IgD-negative memory B cell (primary cell): ENCODE measurements at regions not wholly inside any gene's neighbourhood (a gene's known extent, or its start where the extent isn't known, plus 50 kb on each side); places are given as distances from the start of the nearest gene placed in this dataset.

Source experiments
- H3K27ac Mint-ChIP-seq, 3 donors: one replicate each; pipeline ENCODE4 v1.8.0; 2020 to 2022; ENCODE audit warnings: mild to moderate bottlenecking in 3 of 3, mixed read lengths in 3 of 3, moderate library complexity in 1 of 3
- H3K27me3 Mint-ChIP-seq: one replicate; pipeline ENCODE4 v1.8.0; 2021; ENCODE audit warnings: mixed read lengths
- H3K36me3 Mint-ChIP-seq: one replicate; pipeline ENCODE4 v1.8.0; 2020; ENCODE audit warnings: mild to moderate bottlenecking, mixed read lengths
- H3K4me1 Mint-ChIP-seq, 3 donors: one replicate each; pipeline ENCODE4 v1.8.0; 2020 to 2022; ENCODE audit warnings: mixed read lengths in 3 of 3, mild to moderate bottlenecking in 1 of 3
- H3K4me3 Mint-ChIP-seq, 4 donors: one replicate each; pipeline ENCODE4 v1.8.0; 2020 to 2022; ENCODE audit warnings: mild to moderate bottlenecking in 4 of 4, mixed read lengths in 4 of 4, moderate library complexity in 3 of 4
- H3K9me3 Mint-ChIP-seq, 3 donors: one replicate each; pipeline ENCODE4 v1.8.0; 2020 to 2021; ENCODE audit warnings: mixed read lengths in 3 of 3, mild to moderate bottlenecking in 1 of 3

DNA sequence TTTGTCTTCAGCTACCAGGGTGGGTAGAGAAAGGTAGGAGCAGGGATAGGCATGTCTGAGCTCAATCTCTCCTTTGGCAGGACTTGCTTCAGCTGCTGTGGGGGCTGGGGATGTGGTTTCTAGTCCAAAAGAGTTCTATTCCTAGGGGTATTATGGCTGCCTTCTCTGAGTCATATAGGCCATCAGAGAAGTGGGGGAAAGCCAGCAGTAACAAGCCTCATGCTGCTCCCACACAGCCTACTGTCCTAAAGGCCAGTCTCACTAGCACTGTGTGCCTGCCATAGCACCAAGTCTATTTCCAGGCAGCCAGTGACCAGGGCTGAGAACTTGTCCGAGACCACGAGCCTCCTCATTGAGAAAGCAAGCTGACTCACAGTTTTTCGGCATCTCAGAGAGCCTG, 270.6 kb downstream of the DCAF12L2 start:
- Mint-ChIP-seq H3K9me3 (peaks cover 0 to 17% (median 4%) of the 10 kb centered on the region in 3 donors), H3K4me3 (no peak overlapping the region), H3K27me3 (no peaks in the 10 kb centered on the region), H3K27ac (no peak overlapping the region), H3K36me3 (no peaks in the 10 kb centered on the region), H3K4me1 (no peaks in the 10 kb centered on the region)

DNA sequence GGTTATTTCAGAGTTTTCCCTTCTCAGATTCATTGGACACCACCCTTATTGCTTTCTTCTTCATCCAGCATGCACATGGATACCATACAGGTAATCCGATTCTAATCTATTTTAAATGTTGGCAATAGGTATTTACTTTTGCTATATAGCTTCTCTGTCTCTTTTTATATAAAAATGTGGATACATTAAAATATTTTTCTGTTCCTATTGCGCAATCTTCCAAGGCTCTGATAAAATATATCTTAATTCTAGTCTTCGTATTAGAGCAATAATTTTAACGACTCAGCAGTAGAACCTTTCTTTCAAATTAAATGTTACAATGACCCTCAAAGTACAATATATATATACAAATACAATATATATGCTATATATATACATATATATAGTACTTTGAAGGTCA, 239.8 kb downstream of the DCAF12L2 start:
- H3K4me3 Mint-ChIP-seq, result no peak overlapping the region
- no peaks in the 10 kb centered on the region for H3K27me3 Mint-ChIP-seq
- no peak overlapping the region for H3K27ac Mint-ChIP-seq
- H3K36me3 Mint-ChIP-seq, result no peaks in the 10 kb centered on the region
- peaks cover 0 to 5% (median 0%) of the 10 kb centered on the region in 3 donors for H3K9me3 Mint-ChIP-seq
- no peaks in the 10 kb centered on the region for H3K4me1 Mint-ChIP-seq

DNA sequence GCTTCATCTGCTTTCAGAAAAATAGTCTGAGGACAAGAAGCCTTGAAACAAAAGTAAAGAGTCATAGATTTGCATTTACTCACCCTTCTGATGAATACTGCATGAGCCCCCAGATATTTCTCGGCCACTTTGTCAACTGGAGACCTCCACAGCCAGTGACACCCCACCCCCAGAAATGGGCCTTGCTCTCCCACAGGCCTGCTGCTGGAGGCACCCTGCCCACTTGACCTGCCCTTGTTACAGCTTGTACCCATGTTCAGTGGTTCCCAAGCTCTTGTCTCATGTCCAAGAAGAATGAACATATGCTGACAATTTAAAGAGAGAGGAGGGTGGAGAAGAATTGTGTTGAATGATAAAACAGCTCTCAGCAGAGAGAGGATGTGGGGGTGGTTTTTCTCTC, 225.1 kb downstream of the DCAF12L2 start:
- Mint-ChIP-seq H3K4me1 (no peaks in the 10 kb centered on the region), H3K36me3 (no peaks in the 10 kb centered on the region)

DNA sequence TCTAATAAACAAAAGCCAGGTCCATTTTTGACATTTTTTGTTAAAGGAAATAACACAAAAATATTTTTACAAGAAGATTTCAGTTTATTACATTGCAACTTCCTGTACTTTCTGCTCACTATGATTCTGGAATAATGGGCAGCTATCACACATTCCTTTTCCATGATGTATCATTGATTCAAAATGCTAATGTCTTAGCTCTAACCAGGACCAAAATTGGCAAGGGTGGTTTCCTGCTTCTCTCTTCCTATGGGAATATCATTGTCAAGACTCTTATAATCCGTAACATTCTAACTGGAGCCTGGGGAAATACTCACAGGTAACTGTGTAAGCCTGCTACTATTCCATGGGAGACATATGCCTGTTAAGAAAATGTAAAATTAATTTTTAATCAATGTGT, 218.6 kb downstream of the DCAF12L2 start:
- Mint-ChIP-seq H3K4me1 (no peaks in the 10 kb centered on the region), H3K27me3 (no peaks in the 10 kb centered on the region), H3K27ac (no peak overlapping the region), H3K9me3 (peaks cover 0 to 5% (median 3%) of the 10 kb centered on the region in 3 donors), H3K4me3 (no peak overlapping the region), H3K36me3 (no peaks in the 10 kb centered on the region)

More for the DNA sequence above, 225.1 kb downstream of the DCAF12L2 start:
- H3K27me3 Mint-ChIP-seq, result no peaks in the 10 kb centered on the region
- H3K27ac Mint-ChIP-seq, result no peak overlapping the region
- no peak overlapping the region for H3K4me3 Mint-ChIP-seq
- peaks cover 1 to 8% (median 2%) of the 10 kb centered on the region in 3 donors for H3K9me3 Mint-ChIP-seq

DNA sequence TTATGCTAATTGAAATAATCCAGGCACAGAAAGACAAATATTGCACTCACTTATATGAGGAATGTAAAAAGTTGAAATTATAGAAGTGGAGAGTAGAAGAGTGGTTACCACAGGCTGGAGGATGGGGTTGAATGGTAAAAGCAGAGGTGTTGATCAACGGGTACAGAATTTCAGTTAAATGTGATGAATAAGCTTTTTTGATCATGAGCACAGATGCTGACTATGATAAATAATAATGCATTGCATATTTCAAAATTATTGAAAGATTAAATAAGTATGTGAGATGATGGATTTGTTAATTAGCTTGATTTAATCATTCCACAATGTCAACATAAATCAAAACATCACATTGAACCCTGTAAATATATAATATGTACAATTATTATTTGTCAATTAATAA, 213.1 kb downstream of the DCAF12L2 start:
- Mint-ChIP-seq H3K27ac (no peak overlapping the region), H3K27me3 (no peaks in the 10 kb centered on the region), H3K4me3 (no peak overlapping the region), H3K36me3 (no peaks in the 10 kb centered on the region), H3K9me3 (peaks cover 0 to 5% (median 2%) of the 10 kb centered on the region in 3 donors), H3K4me1 (no peaks in the 10 kb centered on the region)

DNA sequence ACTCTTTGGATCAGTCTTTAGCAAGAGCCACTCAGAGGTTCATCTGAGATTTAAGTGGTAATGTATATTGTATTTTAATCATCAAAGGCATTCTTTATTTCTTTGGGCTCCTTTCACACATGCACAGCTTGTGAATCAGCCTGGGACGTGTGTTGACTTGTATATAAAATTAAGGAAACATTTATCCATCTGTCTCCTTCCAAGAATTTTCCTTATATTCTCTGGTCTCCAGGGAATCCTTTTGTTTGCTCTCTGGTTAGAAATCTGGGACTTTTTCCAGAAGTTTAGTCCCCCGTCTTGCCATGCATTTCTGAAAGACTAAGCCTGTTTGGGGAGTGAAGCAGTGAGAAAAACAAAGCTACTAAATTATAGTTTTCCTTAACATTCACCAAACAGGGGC, 212.3 kb downstream of the DCAF12L2 start:
- Mint-ChIP-seq H3K4me3 (no peak overlapping the region), H3K4me1 (no peaks in the 10 kb centered on the region), H3K36me3 (no peaks in the 10 kb centered on the region), H3K9me3 (peaks cover 0 to 5% (median 2%) of the 10 kb centered on the region in 3 donors), H3K27me3 (no peaks in the 10 kb centered on the region), H3K27ac (no peak overlapping the region)

DNA sequence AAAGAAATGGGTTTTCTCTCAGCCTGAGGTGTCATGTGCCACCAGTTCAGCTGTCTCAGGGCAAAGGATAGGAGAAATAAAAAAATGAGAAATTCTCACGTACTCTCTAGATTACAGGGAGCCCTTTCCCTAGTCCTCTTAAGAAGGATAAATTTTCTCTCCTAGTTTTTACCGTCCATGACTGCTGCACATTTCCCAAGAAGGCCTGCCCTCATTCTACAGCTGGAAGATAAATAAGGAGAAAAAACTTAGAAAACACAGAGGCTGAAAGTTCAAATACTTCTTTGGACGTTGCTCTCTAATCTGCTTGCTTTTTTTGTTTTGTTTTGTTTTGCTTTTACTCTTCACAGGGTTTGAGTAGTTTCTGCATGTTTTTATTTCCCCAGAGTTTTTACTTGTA, 211.9 kb downstream of the DCAF12L2 start:
- H3K36me3 Mint-ChIP-seq, result no peaks in the 10 kb centered on the region

DNA sequence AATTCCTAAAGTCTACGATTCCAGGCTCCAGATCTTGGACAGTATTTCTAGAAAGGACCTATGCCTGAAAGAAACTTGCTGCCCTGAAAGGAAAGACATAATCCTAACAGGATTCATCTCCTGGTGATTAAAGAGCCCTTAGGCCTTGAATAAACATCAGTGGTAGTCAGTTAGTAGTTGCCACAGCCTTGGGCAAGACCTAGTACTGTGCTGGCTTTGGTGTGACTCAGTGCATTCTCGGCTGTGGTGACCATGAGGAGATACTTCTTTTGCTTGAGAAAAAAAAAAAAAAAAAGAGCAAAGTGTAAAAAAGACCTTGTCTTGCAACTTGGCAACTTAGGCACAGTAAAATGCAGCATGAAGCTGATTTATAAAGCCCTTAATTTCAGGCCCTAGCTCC, 188.2 kb downstream of the DCAF12L2 start:
- Mint-ChIP-seq H3K27ac (no peak overlapping the region), H3K36me3 (no peaks in the 10 kb centered on the region), H3K9me3 (peaks cover 0 to 1% (median 0%) of the 10 kb centered on the region in 3 donors), H3K4me3 (no peak overlapping the region), H3K4me1 (peaks cover 0 to 4% (median 0%) of the 10 kb centered on the region in 3 donors), H3K27me3 (no peaks in the 10 kb centered on the region)

More for the DNA sequence above, 211.9 kb downstream of the DCAF12L2 start:
- H3K27ac Mint-ChIP-seq, result no peak overlapping the region
- H3K9me3 Mint-ChIP-seq, result peaks cover 0 to 5% (median 2%) of the 10 kb centered on the region in 3 donors
- no peak overlapping the region for H3K4me3 Mint-ChIP-seq
- no peaks in the 10 kb centered on the region for H3K27me3 Mint-ChIP-seq
- H3K4me1 Mint-ChIP-seq, result no peaks in the 10 kb centered on the region

DNA sequence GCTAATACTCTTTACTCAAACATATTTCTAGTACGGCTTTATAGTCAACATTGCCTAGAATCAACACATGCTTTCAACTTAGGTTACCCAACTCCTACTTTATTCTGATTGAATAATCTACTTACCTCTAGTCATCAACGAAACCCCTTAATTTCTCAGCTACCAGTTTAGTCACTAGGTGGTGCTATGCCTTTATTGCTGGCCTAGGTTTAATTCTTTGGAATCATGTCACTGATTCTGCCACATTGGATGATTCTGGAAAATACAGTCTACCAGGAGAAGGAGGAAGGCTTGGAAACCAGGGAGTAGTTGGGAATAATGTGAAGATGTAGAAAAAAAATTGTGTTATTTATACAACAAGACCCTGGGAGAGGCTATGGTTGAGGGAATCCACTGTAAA, 167.7 kb downstream of the DCAF12L2 start:
- Mint-ChIP-seq H3K4me1 (no peaks in the 10 kb centered on the region), H3K27me3 (no peaks in the 10 kb centered on the region), H3K27ac (no peak overlapping the region), H3K4me3 (no peak overlapping the region), H3K36me3 (no peaks in the 10 kb centered on the region), H3K9me3 (peaks cover 2 to 5% (median 3%) of the 10 kb centered on the region in 3 donors)

DNA sequence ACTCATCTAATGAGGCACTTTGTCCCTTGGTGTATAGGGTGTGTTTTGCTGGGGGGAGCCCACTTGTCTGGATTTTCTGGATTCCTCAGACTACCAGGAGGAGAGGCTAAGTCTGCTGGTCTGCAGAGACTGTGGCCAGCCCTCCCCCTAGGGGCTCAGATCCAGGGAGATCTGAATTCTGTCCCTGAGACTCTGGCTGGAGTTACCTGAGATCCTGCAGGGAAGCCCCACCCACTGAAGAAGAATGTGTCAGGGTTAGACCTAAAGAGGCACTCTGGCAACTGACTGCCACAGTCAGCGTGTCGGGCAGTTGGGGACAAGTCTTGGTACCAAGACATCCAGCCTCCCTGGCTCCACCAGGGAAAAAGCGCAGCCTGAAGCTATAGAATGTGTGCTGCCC, 138.9 kb downstream of the DCAF12L2 start:
- Mint-ChIP-seq H3K9me3 (peaks cover 0 to 13% (median 8%) of the 10 kb centered on the region in 3 donors), H3K27ac (peak overlapping the region in 1 of 3 donors; percentile 53), H3K27me3 (no peaks in the 10 kb centered on the region), H3K36me3 (no peaks in the 10 kb centered on the region), H3K4me1 (no peaks in the 10 kb centered on the region), H3K4me3 (no peak overlapping the region)

DNA sequence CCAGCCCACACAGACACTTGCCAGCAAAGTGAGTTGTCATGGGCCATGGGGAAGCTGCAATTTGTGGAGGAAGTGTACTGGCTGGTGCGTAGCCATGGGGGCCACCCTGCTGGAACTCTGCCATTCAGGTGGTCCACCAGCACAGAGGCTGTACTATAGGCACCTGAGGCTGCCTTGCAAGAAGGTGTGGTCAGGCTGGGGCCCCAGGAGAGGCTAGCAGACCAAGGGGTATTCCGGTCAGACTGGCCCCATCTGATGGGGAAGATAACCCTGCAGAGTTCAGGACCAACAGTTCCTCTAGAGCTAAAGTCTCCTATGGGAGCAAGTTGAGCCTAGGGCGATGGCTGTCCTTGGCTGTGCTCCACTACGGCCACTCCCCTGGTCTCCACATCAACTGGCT, 136.1 kb downstream of the DCAF12L2 start:
- Mint-ChIP-seq H3K9me3 (peaks cover 0 to 7% (median 6%) of the 10 kb centered on the region in 3 donors), H3K4me1 (no peaks in the 10 kb centered on the region), H3K36me3 (no peaks in the 10 kb centered on the region), H3K4me3 (no peak overlapping the region), H3K27me3 (no peaks in the 10 kb centered on the region), H3K27ac (peak overlapping the region in 1 of 3 donors; percentile 43)

DNA sequence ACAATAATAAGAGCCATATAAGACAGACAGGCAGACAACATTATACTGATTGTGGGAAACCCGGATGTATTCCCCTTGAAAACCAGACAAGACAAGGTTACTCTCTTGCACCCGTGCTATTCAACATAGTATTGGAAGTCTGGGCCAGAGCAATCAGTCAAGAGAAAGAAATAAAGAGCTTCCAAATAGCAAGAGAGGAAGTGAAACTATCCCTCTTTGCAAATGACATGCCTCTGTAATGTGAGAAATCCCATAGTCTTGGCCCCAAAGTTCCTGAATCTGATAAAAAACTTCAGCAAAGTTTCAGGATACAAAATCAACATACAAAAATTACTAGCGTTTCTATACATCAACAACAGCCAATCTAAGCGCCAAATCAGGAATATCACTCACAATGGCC, 102.1 kb downstream of the DCAF12L2 start:
- Mint-ChIP-seq H3K27me3 (no peaks in the 10 kb centered on the region), H3K4me1 (peaks cover 0 to 1% (median 0%) of the 10 kb centered on the region in 3 donors), H3K9me3 (peaks cover 0 to 5% (median 0%) of the 10 kb centered on the region in 3 donors), H3K4me3 (no peak overlapping the region), H3K36me3 (no peaks in the 10 kb centered on the region), H3K27ac (no peak overlapping the region)

DNA sequence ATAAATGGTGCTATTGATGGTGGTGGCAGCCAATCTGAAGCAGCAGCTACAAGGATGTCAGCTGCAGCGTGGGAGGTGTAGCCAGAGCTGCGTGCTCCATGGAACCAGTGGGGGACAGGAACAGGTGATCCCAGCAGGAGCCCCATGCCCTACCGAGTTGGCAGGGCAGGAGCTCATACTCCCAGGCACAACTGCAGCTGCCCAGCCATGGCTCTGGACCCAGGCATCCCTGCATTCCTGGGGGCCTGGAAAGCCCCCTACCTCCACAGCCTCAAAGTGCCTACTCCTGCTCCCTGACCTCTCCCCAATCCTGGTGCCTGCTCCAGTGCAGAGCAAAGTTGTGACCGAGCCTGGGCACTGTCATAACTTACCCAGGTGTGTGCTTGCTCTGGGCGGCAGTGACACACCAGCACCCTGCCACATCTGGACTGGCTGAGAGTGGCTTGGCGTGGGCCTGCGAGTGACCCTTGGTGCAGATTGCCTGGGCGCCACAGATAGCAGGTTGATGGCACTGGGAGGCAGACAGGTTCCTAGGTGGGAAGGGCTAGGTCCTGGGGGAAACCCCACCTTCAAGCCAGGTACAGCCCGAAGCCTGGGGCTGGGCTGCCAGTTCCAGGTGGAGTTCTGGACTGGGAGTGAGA, 101.1 kb downstream of the DCAF12L2 start:
- Mint-ChIP-seq H3K27ac (no peak overlapping the region), H3K9me3 (peaks cover 0 to 5% (median 3%) of the 10 kb centered on the region in 3 donors), H3K4me3 (no peak overlapping the region), H3K36me3 (no peaks in the 10 kb centered on the region), H3K27me3 (no peaks in the 10 kb centered on the region), H3K4me1 (peaks cover 0 to 1% (median 0%) of the 10 kb centered on the region in 3 donors)

DNA sequence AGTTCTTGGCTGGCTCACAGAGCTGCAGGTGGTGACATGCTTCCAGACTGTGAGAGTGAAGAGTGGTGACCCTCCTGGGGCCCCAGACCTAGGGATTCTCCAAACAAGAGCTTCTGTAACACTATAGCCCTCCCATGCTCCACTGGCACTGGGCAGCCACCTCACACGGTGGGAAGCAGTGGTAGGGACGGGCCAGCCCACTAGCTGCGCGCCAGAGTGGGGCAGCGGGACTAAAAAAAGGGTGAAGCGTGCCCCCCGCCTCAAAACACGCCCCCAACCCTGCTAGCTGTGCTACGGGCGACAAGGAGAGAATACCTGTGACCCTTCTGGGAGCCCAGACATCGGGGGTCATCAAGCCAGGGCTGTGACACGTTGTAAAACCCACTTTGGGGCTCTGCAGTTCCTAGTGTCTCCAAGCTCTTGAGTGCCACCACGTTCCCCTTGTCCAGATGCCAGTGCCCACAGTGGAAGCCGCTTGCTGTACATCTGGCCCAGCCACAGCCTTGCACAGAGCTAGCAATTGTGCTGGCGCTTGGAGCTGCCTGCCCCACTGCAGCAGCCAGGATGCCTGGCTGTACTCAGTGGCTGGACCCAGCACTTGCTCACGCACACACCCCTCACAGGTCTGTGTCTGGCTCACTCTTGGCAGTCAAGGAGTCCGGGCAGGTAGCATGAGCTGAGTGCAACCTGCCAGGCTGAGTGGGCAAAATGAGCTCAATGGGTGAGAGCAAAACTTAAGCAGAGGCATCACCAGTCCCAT, 100.0 kb downstream of the DCAF12L2 start:
- H3K36me3 Mint-ChIP-seq, result no peaks in the 10 kb centered on the region
- H3K27me3 Mint-ChIP-seq, result no peaks in the 10 kb centered on the region
- H3K27ac Mint-ChIP-seq, result no peak overlapping the region
- peaks cover 0 to 5% (median 3%) of the 10 kb centered on the region in 3 donors for H3K9me3 Mint-ChIP-seq
- peaks cover 0 to 1% (median 0%) of the 10 kb centered on the region in 3 donors for H3K4me1 Mint-ChIP-seq
- no peak overlapping the region for H3K4me3 Mint-ChIP-seq
